ENCODE measurements at regions not wholly inside any gene's neighbourhood (a gene's known extent, or its start where the extent isn't known, plus 50 kb on each side); places are given as distances from the start of the nearest gene placed in this dataset.

DNA sequence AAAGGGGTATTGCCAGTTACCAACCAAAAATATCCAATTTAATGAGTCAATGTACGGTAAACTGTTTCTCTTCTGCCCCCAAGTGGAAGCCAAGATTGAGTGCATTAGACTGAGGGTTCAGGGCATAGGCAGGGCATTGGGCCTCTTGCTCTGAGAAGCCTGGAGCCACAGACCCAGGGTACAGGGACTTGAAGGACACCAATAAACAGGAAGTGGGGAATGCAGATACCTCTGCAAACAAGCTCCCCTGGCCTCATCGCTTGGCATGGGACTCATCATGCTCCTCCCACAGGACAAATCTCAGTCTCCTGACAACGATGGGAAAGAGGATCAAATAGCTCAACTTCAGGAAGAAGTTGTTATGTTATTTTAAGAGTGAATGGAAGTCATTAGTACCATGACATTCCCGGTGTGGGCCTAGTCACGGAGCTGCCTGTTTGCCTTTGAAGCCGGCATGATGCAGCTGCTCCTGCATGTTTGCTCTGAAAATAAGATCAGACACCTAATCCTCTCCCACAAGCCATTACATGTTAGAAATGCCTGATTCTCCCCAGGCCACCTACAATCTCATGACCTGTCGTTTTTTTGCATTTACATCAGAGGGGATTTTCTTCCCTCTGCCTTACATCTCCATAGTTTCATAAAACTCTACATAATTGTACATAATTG is 224.2 kb downstream of the RCHY1 start:
- H3K4me2 ChIP-seq (ENCODE audit: low read length) = no peak overlapping the region
- FAIRE-seq = no peak

DNA sequence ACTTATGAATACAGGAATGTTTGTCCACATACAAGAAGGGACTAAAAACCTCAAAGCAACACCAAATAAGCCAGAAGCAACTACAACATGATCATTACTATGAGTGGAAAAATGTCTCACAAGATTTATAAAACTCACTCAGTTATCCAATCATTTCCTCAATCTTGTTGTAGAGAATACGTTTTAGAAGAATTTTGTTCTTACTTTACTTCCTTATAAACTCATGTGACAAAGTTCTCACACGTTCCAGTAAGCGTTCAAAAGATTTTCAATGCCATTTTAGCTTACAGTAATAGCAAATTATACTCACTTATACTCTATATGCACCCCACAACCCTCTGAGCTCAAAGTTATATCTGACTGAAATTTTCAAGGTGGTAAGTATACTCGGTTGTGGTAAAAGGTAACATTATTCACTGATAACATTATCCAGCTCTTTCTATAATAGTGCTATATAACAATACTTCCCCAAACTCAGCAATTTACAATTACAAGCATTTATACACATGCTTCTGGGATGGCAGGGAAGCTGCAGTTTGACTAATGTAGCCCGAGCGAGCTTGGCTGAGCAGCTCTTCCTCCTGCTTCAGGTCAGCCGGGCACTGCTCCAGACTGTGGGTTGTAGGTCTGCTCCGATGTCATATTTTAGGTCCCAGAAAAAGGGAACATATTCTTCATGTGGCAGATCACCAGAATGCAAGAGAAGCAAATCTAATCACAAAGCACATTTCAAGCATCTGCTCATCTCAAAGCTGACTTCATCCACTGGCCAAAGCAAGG is 226.3 kb downstream of the RCHY1 start:
- Histone ChIP-seq H3K4me1 (ENCODE audit: insufficient read depth, low read length) (no peaks in the 10 kb centered on the region), H4K20me1 (ENCODE audit: insufficient read depth, low read length) (no peaks in the 10 kb centered on the region), H3K27ac (ENCODE audit: low read depth, low read length) (no peak overlapping the region), H3K4me3 (ENCODE audit: insufficient read depth, low read depth, low read length) (no peak overlapping the region), H3K27me3 (ENCODE audit: insufficient read depth, low read length) (no peaks in the 10 kb centered on the region), H2AFZ (ENCODE audit: low read depth, low read length) (no peak overlapping the region), H3K79me2 (ENCODE audit: insufficient read depth, low read length) (no peaks in the 10 kb centered on the region), H3K4me2 (ENCODE audit: low read length) (no peak overlapping the region), H3K36me3 (ENCODE audit: insufficient read depth, low read length) (no peaks in the 10 kb centered on the region), H3K9ac (ENCODE audit: low read length) (no peak overlapping the region), H3K9me3 (ENCODE audit: insufficient read depth, low read depth, low read length) (no peaks in the 10 kb centered on the region)
- Mint-ChIP-seq H3K36me3 (ENCODE audit: low read depth, unreplicated experiment) (no peaks in the 10 kb centered on the region), H3K27ac (ENCODE audit: unreplicated experiment) (no peak overlapping the region), H3K4me1 (ENCODE audit: low read depth, unreplicated experiment) (no peaks in the 10 kb centered on the region), H3K9me3 (ENCODE audit: unreplicated experiment) (peaks cover 1% of the 10 kb centered on the region), H3K27me3 (ENCODE audit: low read depth, unreplicated experiment) (peaks cover 5% of the 10 kb centered on the region), H3K4me3 (ENCODE audit: unreplicated experiment) (no peak overlapping the region)
- DNase-seq (ENCODE audit: low read depth) (no peak), FAIRE-seq (no peak)
- no peak for TF ChIP-seq EZH2 (IDR thresholded peaks at IDR 0.05; ENCODE audit: insufficient read depth, low read length)
- TF ChIP-seq, protein P1, sequence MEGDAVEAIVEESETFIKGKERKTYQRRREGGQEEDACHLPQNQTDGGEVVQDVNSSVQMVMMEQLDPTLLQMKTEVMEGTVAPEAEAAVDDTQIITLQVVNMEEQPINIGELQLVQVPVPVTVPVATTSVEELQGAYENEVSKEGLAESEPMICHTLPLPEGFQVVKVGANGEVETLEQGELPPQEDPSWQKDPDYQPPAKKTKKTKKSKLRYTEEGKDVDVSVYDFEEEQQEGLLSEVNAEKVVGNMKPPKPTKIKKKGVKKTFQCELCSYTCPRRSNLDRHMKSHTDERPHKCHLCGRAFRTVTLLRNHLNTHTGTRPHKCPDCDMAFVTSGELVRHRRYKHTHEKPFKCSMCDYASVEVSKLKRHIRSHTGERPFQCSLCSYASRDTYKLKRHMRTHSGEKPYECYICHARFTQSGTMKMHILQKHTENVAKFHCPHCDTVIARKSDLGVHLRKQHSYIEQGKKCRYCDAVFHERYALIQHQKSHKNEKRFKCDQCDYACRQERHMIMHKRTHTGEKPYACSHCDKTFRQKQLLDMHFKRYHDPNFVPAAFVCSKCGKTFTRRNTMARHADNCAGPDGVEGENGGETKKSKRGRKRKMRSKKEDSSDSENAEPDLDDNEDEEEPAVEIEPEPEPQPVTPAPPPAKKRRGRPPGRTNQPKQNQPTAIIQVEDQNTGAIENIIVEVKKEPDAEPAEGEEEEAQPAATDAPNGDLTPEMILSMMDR (IDR thresholded peaks at IDR 0.05; ENCODE audit: insufficient read depth, low read depth, low read length) = no peak

More for the DNA sequence above, 224.2 kb downstream of the RCHY1 start:
- peaks cover 4% of the 10 kb centered on the region for H3K27me3 Mint-ChIP-seq (ENCODE audit: low read depth, unreplicated experiment)
- DNase-seq (ENCODE audit: low read depth) = no peak
- H3K4me1 Mint-ChIP-seq (ENCODE audit: low read depth, unreplicated experiment) = no peaks in the 10 kb centered on the region
- no peaks in the 10 kb centered on the region for H3K27me3 ChIP-seq (ENCODE audit: insufficient read depth, low read length)
- H3K9me3 Mint-ChIP-seq (ENCODE audit: unreplicated experiment) = peaks cover 4% of the 10 kb centered on the region
- TF ChIP-seq, protein P1 (IDR thresholded peaks at IDR 0.05; ENCODE audit: insufficient read depth, low read depth, low read length) = no peak
- no peak for TF ChIP-seq EZH2 (IDR thresholded peaks at IDR 0.05; ENCODE audit: insufficient read depth, low read length)
- no peaks in the 10 kb centered on the region for H3K36me3 ChIP-seq (ENCODE audit: insufficient read depth, low read length)
- no peak overlapping the region for H3K27ac ChIP-seq (ENCODE audit: low read depth, low read length)
- H3K36me3 Mint-ChIP-seq (ENCODE audit: low read depth, unreplicated experiment) = no peaks in the 10 kb centered on the region
- no peak overlapping the region for H3K4me3 ChIP-seq (ENCODE audit: insufficient read depth, low read depth, low read length)
- no peak overlapping the region for H3K4me3 Mint-ChIP-seq (ENCODE audit: unreplicated experiment)
- H3K27ac Mint-ChIP-seq (ENCODE audit: unreplicated experiment) = no peak overlapping the region
- H3K79me2 ChIP-seq (ENCODE audit: insufficient read depth, low read length) = no peaks in the 10 kb centered on the region
- no peaks in the 10 kb centered on the region for H4K20me1 ChIP-seq (ENCODE audit: insufficient read depth, low read length)
- no peaks in the 10 kb centered on the region for H3K9me3 ChIP-seq (ENCODE audit: insufficient read depth, low read depth, low read length)
- no peak overlapping the region for H3K9ac ChIP-seq (ENCODE audit: low read length)
- H2AFZ ChIP-seq (ENCODE audit: low read depth, low read length) = no peak overlapping the region
- H3K4me1 ChIP-seq (ENCODE audit: insufficient read depth, low read length) = no peaks in the 10 kb centered on the region

DNA sequence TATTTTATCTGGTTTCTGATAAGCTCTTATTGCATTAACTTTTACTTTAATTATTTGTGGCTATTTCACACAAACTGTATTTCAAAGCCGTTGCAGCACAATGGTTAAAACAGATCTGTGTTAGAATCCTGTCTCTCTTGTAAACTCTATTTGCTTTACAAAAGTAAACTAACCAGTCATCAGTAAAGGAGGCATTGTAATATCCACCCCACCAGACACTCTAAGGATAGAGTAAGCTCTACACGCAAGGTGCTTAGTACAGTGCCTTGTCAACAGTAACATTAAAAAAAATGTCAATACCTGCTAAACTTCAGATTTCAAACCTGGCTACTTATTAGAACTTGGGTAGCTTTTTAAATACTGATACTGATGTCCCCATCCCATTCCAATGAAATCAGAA is 228.4 kb downstream of the RCHY1 start:
- no peak overlapping the region for H3K4me2 ChIP-seq (ENCODE audit: low read length)
- H2AFZ ChIP-seq (ENCODE audit: low read depth, low read length) = no peak overlapping the region
- no peaks in the 10 kb centered on the region for H3K79me2 ChIP-seq (ENCODE audit: insufficient read depth, low read length)
- H3K9ac ChIP-seq (ENCODE audit: low read length) = no peak overlapping the region
- no peaks in the 10 kb centered on the region for H3K36me3 ChIP-seq (ENCODE audit: insufficient read depth, low read length)
- H4K20me1 ChIP-seq (ENCODE audit: insufficient read depth, low read length) = no peaks in the 10 kb centered on the region
- H3K36me3 Mint-ChIP-seq (ENCODE audit: low read depth, unreplicated experiment) = no peaks in the 10 kb centered on the region
- H3K4me3 Mint-ChIP-seq (ENCODE audit: unreplicated experiment) = no peak overlapping the region
- no peak for DNase-seq (ENCODE audit: low read depth)
- H3K9me3 ChIP-seq (ENCODE audit: insufficient read depth, low read depth, low read length) = no peaks in the 10 kb centered on the region
- H3K27ac Mint-ChIP-seq (ENCODE audit: unreplicated experiment) = no peak overlapping the region
- H3K4me1 Mint-ChIP-seq (ENCODE audit: low read depth, unreplicated experiment) = no peaks in the 10 kb centered on the region
- H3K9me3 Mint-ChIP-seq (ENCODE audit: unreplicated experiment) = no peaks in the 10 kb centered on the region
- H3K27ac ChIP-seq (ENCODE audit: low read depth, low read length) = no peak overlapping the region
- no peaks in the 10 kb centered on the region for H3K27me3 ChIP-seq (ENCODE audit: insufficient read depth, low read length)
- no peak overlapping the region for H3K4me3 ChIP-seq (ENCODE audit: insufficient read depth, low read depth, low read length)
- peaks cover 5% of the 10 kb centered on the region for H3K27me3 Mint-ChIP-seq (ENCODE audit: low read depth, unreplicated experiment)
- TF ChIP-seq EZH2 (IDR thresholded peaks at IDR 0.05; ENCODE audit: insufficient read depth, low read length) = no peak
- TF ChIP-seq, protein P1 (IDR thresholded peaks at IDR 0.05; ENCODE audit: insufficient read depth, low read depth, low read length) = no peak
- FAIRE-seq = no peak
- H3K4me1 ChIP-seq (ENCODE audit: insufficient read depth, low read length) = no peaks in the 10 kb centered on the region

All from astrocyte (in vitro differentiated cells and primary cell).